ENCODE measurements at regions not wholly inside any gene's neighbourhood (a gene's known extent, or its start where the extent isn't known, plus 50 kb on each side); places are given as distances from the start of the nearest gene placed in this dataset.

DNA sequence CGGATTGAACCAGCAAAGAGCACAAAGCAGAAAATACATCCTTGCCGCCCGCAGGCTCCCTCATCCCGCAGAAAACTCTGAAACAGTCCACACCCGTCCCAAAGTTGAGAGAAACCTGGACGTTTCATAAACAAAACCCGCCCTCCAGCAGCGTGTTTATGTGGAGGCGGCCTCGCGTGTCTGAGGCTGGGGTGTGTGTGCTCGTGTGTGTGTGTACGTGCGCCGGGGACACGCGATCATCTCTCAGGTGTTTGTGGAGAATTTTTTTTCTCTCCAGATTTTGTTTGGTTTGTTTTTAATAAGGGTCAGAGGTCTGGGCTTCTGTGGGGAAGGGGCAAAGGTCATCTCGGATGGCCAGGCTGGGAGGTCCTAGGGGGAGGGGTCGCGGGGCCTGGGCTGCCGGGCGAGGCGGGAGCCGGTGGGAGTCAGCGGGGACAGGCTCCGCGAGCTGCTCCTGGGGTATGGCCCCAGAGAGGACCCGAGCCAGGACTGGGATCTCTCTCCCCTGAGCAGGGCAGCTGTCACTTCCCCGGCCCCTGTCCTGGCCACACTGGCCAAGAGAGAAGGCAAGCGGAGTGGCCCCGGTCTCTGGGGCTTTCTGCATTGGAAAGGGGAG, 206.4 kb downstream of the C9orf50 start:
- TF ChIP-seq JUND (IDR thresholded peaks at IDR 0.05): no peak
- TF ChIP-seq, protein P1, sequence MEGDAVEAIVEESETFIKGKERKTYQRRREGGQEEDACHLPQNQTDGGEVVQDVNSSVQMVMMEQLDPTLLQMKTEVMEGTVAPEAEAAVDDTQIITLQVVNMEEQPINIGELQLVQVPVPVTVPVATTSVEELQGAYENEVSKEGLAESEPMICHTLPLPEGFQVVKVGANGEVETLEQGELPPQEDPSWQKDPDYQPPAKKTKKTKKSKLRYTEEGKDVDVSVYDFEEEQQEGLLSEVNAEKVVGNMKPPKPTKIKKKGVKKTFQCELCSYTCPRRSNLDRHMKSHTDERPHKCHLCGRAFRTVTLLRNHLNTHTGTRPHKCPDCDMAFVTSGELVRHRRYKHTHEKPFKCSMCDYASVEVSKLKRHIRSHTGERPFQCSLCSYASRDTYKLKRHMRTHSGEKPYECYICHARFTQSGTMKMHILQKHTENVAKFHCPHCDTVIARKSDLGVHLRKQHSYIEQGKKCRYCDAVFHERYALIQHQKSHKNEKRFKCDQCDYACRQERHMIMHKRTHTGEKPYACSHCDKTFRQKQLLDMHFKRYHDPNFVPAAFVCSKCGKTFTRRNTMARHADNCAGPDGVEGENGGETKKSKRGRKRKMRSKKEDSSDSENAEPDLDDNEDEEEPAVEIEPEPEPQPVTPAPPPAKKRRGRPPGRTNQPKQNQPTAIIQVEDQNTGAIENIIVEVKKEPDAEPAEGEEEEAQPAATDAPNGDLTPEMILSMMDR (IDR thresholded peaks at IDR 0.05 in 2 of 3, conservative IDR thresholded peaks at IDR 0.05 in 1 of 3; ENCODE audit: borderline replicate concordance in 1 of 3, insufficient read depth in 1 of 3, low read depth in 2 of 3, low read length in 2 of 3): no peak
- no peak for TF ChIP-seq POLR2A (IDR thresholded peaks at IDR 0.05; ENCODE audit: borderline replicate concordance, extremely low read depth, insufficient read depth, insufficient read length)
- TF ChIP-seq EZH2 (IDR thresholded peaks at IDR 0.05): no peak
- TF ChIP-seq, protein P2, sequence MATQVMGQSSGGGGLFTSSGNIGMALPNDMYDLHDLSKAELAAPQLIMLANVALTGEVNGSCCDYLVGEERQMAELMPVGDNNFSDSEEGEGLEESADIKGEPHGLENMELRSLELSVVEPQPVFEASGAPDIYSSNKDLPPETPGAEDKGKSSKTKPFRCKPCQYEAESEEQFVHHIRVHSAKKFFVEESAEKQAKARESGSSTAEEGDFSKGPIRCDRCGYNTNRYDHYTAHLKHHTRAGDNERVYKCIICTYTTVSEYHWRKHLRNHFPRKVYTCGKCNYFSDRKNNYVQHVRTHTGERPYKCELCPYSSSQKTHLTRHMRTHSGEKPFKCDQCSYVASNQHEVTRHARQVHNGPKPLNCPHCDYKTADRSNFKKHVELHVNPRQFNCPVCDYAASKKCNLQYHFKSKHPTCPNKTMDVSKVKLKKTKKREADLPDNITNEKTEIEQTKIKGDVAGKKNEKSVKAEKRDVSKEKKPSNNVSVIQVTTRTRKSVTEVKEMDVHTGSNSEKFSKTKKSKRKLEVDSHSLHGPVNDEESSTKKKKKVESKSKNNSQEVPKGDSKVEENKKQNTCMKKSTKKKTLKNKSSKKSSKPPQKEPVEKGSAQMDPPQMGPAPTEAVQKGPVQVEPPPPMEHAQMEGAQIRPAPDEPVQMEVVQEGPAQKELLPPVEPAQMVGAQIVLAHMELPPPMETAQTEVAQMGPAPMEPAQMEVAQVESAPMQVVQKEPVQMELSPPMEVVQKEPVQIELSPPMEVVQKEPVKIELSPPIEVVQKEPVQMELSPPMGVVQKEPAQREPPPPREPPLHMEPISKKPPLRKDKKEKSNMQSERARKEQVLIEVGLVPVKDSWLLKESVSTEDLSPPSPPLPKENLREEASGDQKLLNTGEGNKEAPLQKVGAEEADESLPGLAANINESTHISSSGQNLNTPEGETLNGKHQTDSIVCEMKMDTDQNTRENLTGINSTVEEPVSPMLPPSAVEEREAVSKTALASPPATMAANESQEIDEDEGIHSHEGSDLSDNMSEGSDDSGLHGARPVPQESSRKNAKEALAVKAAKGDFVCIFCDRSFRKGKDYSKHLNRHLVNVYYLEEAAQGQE (IDR thresholded peaks at IDR 0.05; ENCODE audit: low read depth): no peak
